Kidney (tissue), 13 donors: ENCODE measurements at regions not wholly inside any gene's neighbourhood (a gene's known extent, or its start where the extent isn't known, plus 50 kb on each side); places are given as distances from the start of the nearest gene placed in this dataset.

ENCODE experiments used
- DNase-seq, 5 donors: peaks; one replicate each; pipeline ENCODE4 v3.0.0-alpha.2; 2013 to 2020
- FAIRE-seq: peaks from 2 replicates; lab custom pipeline; 2012; peaks lifted over from hg19 to GRCh38; lab: Jason Lieb, UNC
- H3K27ac ChIP-seq, 2 donors: one replicate each; pipeline ENCODE4 v1.7.0; 2013; ENCODE audit warnings: low read depth in 2 of 2, low read length in 2 of 2, inconsistent platforms in 1 of 2
- H3K27me3 ChIP-seq: one replicate; pipeline ENCODE4 v1.7.1; 2013; ENCODE audit warnings: low read length, inconsistent platforms; ENCODE audit not compliant: control insufficient read depth, insufficient read depth
- H3K36me3 ChIP-seq, 3 donors: one replicate each; pipeline versions ENCODE4 v1.7.0 to v1.7.1; 2013; ENCODE audit warnings: low read length in 3 of 3, control low read depth in 1 of 3, inconsistent platforms in 1 of 3; ENCODE audit not compliant: insufficient read depth in 3 of 3, control insufficient read depth in 2 of 3
- H3K4me1 ChIP-seq, 3 donors: one replicate each; pipeline versions ENCODE4 v1.7.0 to v1.7.1; 2013; ENCODE audit warnings: low read length in 3 of 3, inconsistent platforms in 1 of 3, low read depth in 1 of 3; ENCODE audit not compliant: control insufficient read depth in 2 of 3, insufficient read depth in 2 of 3
- H3K4me3 ChIP-seq, 3 donors: one replicate each; pipeline versions ENCODE4 v1.7.0 to v1.8.1; 2013; ENCODE audit warnings: low read length in 3 of 3, control low read depth in 1 of 3, inconsistent platforms in 1 of 3
- H3K9ac ChIP-seq, 3 donors: one replicate each; pipeline versions ENCODE4 v1.7.0 to v1.7.1; 2013; ENCODE audit warnings: low read length in 3 of 3, control low read depth in 1 of 3, inconsistent platforms in 1 of 3
- H3K9me3 ChIP-seq, 3 donors: one replicate each; pipeline versions ENCODE4 v1.7.0 to v1.7.1; 2013; ENCODE audit warnings: low read length in 3 of 3, control low read depth in 1 of 3, inconsistent platforms in 1 of 3; ENCODE audit not compliant: control insufficient read depth in 2 of 3, insufficient read depth in 1 of 3
- intact Hi-C: fragments of 100-400 bp; cut with DNase I; formaldehyde crosslinking; loops from one replicate; pipeline ENCODE4 v1.11.1; 2022
- TF ChIP-seq, protein P1 (sequence below): IDR thresholded peaks from 3 replicates; pipeline ENCODE4 v1.5.1; 2012; ENCODE audit warnings: mild to moderate bottlenecking, moderate library complexity, borderline replicate concordance; ENCODE audit not compliant: insufficient read depth; ENCODE audit errors: extremely low read depth
- donor health status: control.
- donor health status: control.
- donor health status: control.
- donor health status: control.
- donor health status: control.
- donor health status: DM: yes; HTN: yes; CAD: no.
- donor health status: Normal renal cell carcinoma (clear cell type).

DNA sequence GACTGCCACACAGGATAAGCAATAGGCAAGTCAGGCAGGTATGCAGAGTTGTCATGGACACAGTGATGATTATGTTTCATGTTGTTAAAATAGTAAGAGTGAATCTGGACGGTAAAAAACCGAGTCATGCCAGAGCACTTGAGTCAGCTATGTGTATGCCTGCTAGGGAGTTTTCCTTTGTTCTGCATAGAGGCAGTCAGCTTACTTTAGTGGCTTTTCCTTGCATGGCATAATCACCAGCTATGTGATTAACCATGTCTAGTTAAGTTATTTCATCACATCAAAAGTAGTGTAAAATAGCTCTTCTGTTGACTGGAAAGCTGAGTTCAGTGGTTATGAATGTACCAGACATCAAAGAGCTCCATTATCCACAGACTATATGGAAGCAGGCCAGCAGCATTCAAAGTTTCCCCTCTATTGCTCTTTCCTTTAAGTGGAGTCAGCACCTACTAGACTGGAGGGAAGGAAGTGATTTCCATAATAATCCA lies 989.8 kb downstream of the TLE1 start:
- intact Hi-C loops: no loop called here
- Histone ChIP-seq H3K27me3 (no peaks in the 10 kb centered on the region), H3K4me1 (peaks cover 0 to 3% (median 0%) of the 10 kb centered on the region in 3 donors), H3K27ac (no peak overlapping the region), H3K4me3 (no peak overlapping the region), H3K9ac (no peak overlapping the region), H3K36me3 (no peaks in the 10 kb centered on the region), H3K9me3 (no peaks in the 10 kb centered on the region)
- peak in 2 of 5 donors; percentile 29 to 39 for DNase-seq
- no peak for FAIRE-seq
- TF ChIP-seq, protein P1, sequence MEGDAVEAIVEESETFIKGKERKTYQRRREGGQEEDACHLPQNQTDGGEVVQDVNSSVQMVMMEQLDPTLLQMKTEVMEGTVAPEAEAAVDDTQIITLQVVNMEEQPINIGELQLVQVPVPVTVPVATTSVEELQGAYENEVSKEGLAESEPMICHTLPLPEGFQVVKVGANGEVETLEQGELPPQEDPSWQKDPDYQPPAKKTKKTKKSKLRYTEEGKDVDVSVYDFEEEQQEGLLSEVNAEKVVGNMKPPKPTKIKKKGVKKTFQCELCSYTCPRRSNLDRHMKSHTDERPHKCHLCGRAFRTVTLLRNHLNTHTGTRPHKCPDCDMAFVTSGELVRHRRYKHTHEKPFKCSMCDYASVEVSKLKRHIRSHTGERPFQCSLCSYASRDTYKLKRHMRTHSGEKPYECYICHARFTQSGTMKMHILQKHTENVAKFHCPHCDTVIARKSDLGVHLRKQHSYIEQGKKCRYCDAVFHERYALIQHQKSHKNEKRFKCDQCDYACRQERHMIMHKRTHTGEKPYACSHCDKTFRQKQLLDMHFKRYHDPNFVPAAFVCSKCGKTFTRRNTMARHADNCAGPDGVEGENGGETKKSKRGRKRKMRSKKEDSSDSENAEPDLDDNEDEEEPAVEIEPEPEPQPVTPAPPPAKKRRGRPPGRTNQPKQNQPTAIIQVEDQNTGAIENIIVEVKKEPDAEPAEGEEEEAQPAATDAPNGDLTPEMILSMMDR: no peak

DNA sequence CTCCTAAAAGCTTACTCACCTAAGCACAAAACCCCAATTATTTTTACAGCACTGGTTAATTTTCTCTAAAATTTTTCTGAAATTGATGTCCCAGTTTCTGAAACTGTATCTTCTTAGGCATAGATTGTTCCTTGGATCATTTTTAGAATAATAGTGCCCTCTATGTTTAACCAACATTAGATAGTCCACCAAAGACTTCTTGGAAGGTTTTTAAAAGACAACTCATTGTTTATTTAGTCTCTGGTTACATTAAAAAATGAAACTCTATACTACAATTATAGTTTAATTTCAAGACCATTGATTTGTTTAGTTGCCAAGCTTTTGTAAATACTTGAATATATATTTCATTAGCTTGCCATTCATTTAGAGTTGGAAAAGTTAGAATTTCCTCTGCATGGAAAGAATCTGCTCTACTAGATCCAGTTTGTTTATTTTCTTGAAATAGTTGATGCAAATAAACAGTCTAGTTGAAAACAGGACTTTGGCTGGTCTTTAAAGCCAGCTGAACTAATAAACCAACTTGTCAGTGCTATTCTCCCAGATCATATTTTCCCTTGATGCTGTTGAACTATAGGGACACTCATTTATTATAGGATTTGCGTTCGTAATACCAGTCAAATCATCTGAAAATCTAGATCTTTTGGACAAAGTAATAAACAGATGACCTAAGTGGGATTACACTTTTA lies 990.5 kb downstream of the TLE1 start:
- H3K4me1 ChIP-seq: peaks cover 0 to 3% (median 0%) of the 10 kb centered on the region in 3 donors
- no peak for FAIRE-seq
- no peak overlapping the region for H3K27ac ChIP-seq
- H3K9ac ChIP-seq: no peak overlapping the region
- no peaks in the 10 kb centered on the region for H3K27me3 ChIP-seq
- peak in 1 of 5 donors; percentile 26 for DNase-seq
- no peak overlapping the region for H3K4me3 ChIP-seq
- TF ChIP-seq, protein P1: no peak
- intact Hi-C loops: no loop called here
- no peaks in the 10 kb centered on the region for H3K9me3 ChIP-seq
- no peaks in the 10 kb centered on the region for H3K36me3 ChIP-seq

DNA sequence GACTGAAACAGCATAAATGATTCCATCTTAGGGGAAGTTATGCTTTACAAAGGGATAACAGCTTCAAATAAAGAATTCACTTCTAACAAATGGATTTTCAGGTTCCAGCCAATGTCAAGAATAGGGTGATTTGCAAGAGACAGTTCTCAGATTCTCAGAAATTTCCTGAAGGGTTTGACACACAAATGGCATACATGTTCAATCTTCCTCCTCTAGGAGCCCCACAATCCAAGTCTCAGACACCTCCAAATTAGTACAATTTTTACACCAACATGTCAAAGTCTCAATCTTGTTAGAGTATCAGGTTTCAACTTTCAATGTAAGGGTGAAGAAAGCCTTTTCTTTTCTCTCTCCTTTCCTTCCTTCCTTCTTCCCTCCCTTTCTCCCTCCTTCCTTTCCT lies 996.6 kb downstream of the TLE1 start:
- Histone ChIP-seq H3K36me3 (no peaks in the 10 kb centered on the region), H3K4me3 (no peak overlapping the region), H3K27me3 (no peaks in the 10 kb centered on the region), H3K9ac (no peak overlapping the region), H3K9me3 (no peaks in the 10 kb centered on the region), H3K4me1 (peaks cover 0 to 4% (median 0%) of the 10 kb centered on the region in 3 donors), H3K27ac (no peak overlapping the region)
- no peak for FAIRE-seq
- DNase-seq: no peak
- TF ChIP-seq, protein P1: no peak
- intact Hi-C loops: no loop called here
